Caco-2 (cell line): ENCODE measurements at regions not wholly inside any gene's neighbourhood (a gene's known extent, or its start where the extent isn't known, plus 50 kb on each side); places are given as distances from the start of the nearest gene placed in this dataset.

Source experiments
- BruUV-seq: library from RNA; stranded (reverse); fragments of 400-500 nt; replicated peaks from 2 replicates; lab custom pipeline; 2021; lab: Mats Ljungman, UMichigan
- CTCF ChIA-PET: fragments of 300-600 bp; sonication (Branson Sonifier 250); formaldehyde crosslinking; loops from one replicate; lab custom pipeline; 2022; ENCODE audit warnings: antibody characterized with exemption; lab: Charles Lee
- POLR2A ChIA-PET: fragments of 300-600 bp; sonication (Branson Sonifier 250); formaldehyde crosslinking; loops from one replicate; lab custom pipeline; 2022; ENCODE audit warnings: antibody characterized with exemption; lab: Charles Lee
- DNase-seq, 2 experiments: peaks; one replicate each; pipeline versions ENCODE4 v3.0.0 to v3.0.0-alpha.2; 2020 to 2022
- H3K27me3 ChIP-seq: replicated peaks from 2 replicates; pipeline ENCODE4 v1.6.0; 2011; ENCODE audit warnings: low read length; ENCODE audit not compliant: control insufficient read depth, insufficient read depth
- H3K36me3 ChIP-seq: 2 replicates; pipeline ENCODE4 v1.5.1; 2011; ENCODE audit warnings: low read length; ENCODE audit not compliant: control insufficient read depth, insufficient read depth
- H3K4me1 ChIP-seq: fragments of 250-450 bp; sonication (Bioruptor Pico); 2 replicates; pipeline ENCODE4 v1.5.1; 2020; ENCODE audit warnings: mild to moderate bottlenecking
- H3K4me3 ChIP-seq: 2 replicates; pipeline ENCODE4 v1.5.1; 2011; ENCODE audit warnings: low read depth, mild to moderate bottlenecking, control low read depth, low read length
- H3K9me3 ChIP-seq: fragments of 250-450 bp; sonication (Bioruptor Pico); 2 replicates; pipeline ENCODE4 v1.5.1; 2020; ENCODE audit warnings: mild to moderate bottlenecking, moderate library complexity
- H3K27ac Mint-ChIP-seq: one replicate; pipeline ENCODE4 v1.8.0; 2022; ENCODE audit warnings: mixed read lengths; ENCODE audit not compliant: unreplicated experiment
- H3K27me3 Mint-ChIP-seq: one replicate; pipeline ENCODE4 v1.8.0; 2022; ENCODE audit warnings: mixed read lengths; ENCODE audit not compliant: insufficient read depth, unreplicated experiment
- H3K36me3 Mint-ChIP-seq: one replicate; pipeline ENCODE4 v1.8.0; 2022; ENCODE audit warnings: mild to moderate bottlenecking, mixed read lengths; ENCODE audit not compliant: insufficient read depth, unreplicated experiment
- H3K4me1 Mint-ChIP-seq: one replicate; pipeline ENCODE4 v1.8.0; 2022; ENCODE audit warnings: low read depth, mixed read lengths; ENCODE audit not compliant: unreplicated experiment
- H3K4me3 Mint-ChIP-seq: one replicate; pipeline ENCODE4 v1.8.0; 2022; ENCODE audit warnings: mild to moderate bottlenecking, moderate library complexity, mixed read lengths; ENCODE audit not compliant: unreplicated experiment
- H3K9me3 Mint-ChIP-seq: one replicate; pipeline ENCODE4 v1.8.0; 2022; ENCODE audit warnings: mixed read lengths; ENCODE audit not compliant: unreplicated experiment
- intact Hi-C: fragments of 100-400 bp; cut with micrococcal nuclease; formaldehyde crosslinking; loops from one replicate; pipeline ENCODE4 v1.10.0; 2022; ENCODE audit not compliant: unreplicated experiment
- TF ChIP-seq, protein P1 (sequence below), 2 experiments: fragments of 200-600 bp in 1 of 2; IDR thresholded peaks; 1 replicate in 1 of 2; 2 replicates in 1 of 2; pipeline versions ENCODE4 v1.5.1 to v1.8.0; 2011 to 2022; ENCODE audit warnings: antibody characterized with exemption in 1 of 2, control low read depth in 1 of 2, inconsistent platforms in 1 of 2, low read depth in 1 of 2, low read length in 1 of 2, mild to moderate bottlenecking in 1 of 2, moderate library complexity in 1 of 2; ENCODE audit not compliant: insufficient read depth in 1 of 2, severe bottlenecking in 1 of 2, unreplicated experiment in 1 of 2

DNA sequence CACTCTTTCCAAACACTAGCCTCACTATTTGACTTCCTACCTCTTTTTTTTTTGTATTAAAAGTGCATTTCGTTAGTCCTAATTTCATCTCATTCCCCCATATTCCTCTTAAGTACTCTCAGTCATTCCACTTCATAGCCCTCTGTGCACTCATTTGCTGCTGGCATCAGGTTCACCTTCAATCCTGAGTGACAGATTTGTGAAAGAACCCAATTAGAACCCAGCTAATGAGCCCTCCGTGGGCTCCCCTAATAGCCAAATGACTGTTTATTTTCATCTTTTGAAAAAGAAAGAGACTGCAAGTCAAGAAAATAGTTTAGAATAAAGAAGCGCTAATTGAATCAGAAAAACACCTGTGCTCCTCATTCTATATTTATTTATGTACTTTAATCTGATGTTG is 512.1 kb upstream of the LRATD1 start:
- H3K36me3 ChIP-seq, result no peaks in the 10 kb centered on the region
- no peaks in the 10 kb centered on the region for H3K9me3 ChIP-seq
- Mint-ChIP-seq H3K9me3 (no peaks in the 10 kb centered on the region), H3K27me3 (peaks cover 2% of the 10 kb centered on the region), H3K36me3 (no peaks in the 10 kb centered on the region), H3K4me1 (no peaks in the 10 kb centered on the region), H3K4me3 (no peak overlapping the region), H3K27ac (no peak overlapping the region)
- no TSS peak for BruUV-seq
- POLR2A ChIA-PET, result no interaction called here
- DNase-seq, result no peak
- CTCF ChIA-PET, result no interaction called here
- TF ChIP-seq, protein P1, sequence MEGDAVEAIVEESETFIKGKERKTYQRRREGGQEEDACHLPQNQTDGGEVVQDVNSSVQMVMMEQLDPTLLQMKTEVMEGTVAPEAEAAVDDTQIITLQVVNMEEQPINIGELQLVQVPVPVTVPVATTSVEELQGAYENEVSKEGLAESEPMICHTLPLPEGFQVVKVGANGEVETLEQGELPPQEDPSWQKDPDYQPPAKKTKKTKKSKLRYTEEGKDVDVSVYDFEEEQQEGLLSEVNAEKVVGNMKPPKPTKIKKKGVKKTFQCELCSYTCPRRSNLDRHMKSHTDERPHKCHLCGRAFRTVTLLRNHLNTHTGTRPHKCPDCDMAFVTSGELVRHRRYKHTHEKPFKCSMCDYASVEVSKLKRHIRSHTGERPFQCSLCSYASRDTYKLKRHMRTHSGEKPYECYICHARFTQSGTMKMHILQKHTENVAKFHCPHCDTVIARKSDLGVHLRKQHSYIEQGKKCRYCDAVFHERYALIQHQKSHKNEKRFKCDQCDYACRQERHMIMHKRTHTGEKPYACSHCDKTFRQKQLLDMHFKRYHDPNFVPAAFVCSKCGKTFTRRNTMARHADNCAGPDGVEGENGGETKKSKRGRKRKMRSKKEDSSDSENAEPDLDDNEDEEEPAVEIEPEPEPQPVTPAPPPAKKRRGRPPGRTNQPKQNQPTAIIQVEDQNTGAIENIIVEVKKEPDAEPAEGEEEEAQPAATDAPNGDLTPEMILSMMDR (IDR thresholded peaks at IDR 0.05; ENCODE audit: insufficient read depth in 1 of 2, low read depth in 1 of 2, low read length in 1 of 2, severe bottlenecking in 1 of 2, unreplicated experiment in 1 of 2), result no peak
- no peaks in the 10 kb centered on the region for H3K27me3 ChIP-seq
- no peaks in the 10 kb centered on the region for H3K4me1 ChIP-seq
- intact Hi-C loops, result no loop called here
- H3K4me3 ChIP-seq, result no peak overlapping the region

DNA sequence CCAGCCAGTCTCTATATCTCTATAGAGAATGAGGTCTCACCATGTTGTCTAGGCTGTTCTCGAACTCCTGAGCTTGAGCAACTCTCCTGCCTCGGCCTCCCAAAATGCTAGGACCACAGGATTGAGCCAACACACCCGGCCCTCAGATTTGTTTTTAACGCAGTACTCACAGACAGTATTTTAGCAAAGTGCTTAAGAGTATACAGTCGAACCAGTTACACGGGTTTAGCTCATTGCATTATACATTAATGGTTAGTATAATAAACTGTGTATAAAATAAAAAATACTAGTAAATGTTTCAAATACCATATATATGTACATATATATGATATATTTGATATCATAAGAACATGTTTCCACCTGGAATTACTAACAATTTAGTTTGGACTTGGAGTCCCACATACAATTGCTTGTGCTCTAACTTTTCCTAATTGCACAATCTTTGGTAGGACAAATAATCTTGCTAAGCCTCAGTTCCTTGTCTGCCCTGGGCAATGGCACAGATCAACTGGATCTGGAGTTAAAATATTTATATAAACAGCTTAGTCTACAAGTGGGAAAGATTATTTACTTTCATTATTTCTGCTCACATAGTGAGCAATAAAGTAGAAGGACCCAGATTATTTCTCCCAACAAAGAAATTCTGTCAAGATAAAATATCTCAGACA is 508.9 kb upstream of the LRATD1 start:
- H3K4me1 ChIP-seq, result no peaks in the 10 kb centered on the region
- POLR2A ChIA-PET, result no interaction called here
- no peaks in the 10 kb centered on the region for H3K36me3 ChIP-seq
- H3K9me3 Mint-ChIP-seq, result peaks cover 14% of the 10 kb centered on the region
- no peaks in the 10 kb centered on the region for H3K36me3 Mint-ChIP-seq
- no TSS peak for BruUV-seq
- H3K27ac Mint-ChIP-seq, result no peak overlapping the region
- H3K27me3 Mint-ChIP-seq, result peaks cover 2% of the 10 kb centered on the region
- CTCF ChIA-PET, result no interaction called here
- intact Hi-C loops, result no loop called here
- H3K27me3 ChIP-seq, result no peaks in the 10 kb centered on the region
- no peak for DNase-seq
- no peak overlapping the region for H3K4me3 Mint-ChIP-seq
- H3K4me3 ChIP-seq, result no peak overlapping the region
- TF ChIP-seq, protein P1 (IDR thresholded peaks at IDR 0.05; ENCODE audit: insufficient read depth in 1 of 2, low read depth in 1 of 2, low read length in 1 of 2, severe bottlenecking in 1 of 2, unreplicated experiment in 1 of 2), result no peak
- H3K9me3 ChIP-seq, result no peaks in the 10 kb centered on the region
- no peaks in the 10 kb centered on the region for H3K4me1 Mint-ChIP-seq

DNA sequence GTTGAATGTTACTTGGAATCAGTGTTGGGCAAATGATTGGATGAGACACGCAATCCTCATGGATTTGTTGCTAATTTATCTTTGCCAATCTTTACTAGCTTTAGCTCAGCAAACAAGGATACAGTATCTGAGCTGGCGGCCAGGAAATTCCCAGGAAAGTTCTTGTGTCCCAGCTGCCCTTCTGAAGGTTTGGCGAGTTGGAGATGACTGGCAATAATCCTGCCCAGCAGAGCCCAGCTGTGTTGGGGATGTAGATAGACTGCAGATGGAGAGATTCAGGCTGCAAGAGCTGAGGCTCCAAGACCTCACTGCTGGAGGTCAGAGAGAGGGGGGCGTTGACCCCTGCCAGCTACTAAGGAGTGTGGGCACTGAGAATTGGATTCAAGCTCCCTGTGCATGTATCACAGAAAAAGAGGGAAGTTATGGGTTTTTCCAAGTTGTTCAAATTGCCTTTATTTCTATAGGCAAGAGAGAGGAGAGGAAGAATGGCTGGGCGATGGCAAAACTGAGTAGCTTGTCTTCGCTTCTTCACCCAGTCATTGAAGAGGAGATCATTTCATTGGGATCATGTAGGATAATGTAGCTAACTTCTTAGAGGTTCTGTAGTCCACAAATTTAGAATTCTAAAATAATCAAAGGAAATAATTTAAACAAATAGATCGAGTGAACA is 506.8 kb upstream of the LRATD1 start:
- Mint-ChIP-seq H3K4me1 (no peaks in the 10 kb centered on the region), H3K9me3 (peaks cover 14% of the 10 kb centered on the region), H3K36me3 (no peaks in the 10 kb centered on the region), H3K27me3 (peaks cover 2% of the 10 kb centered on the region), H3K4me3 (no peak overlapping the region), H3K27ac (peak overlapping the region; percentile 12)
- Histone ChIP-seq H3K36me3 (no peaks in the 10 kb centered on the region), H3K4me1 (no peaks in the 10 kb centered on the region), H3K9me3 (no peaks in the 10 kb centered on the region), H3K27me3 (no peaks in the 10 kb centered on the region), H3K4me3 (no peak overlapping the region)
- no peak for DNase-seq
- intact Hi-C loops, result no loop called here
- no TSS peak for BruUV-seq
- POLR2A ChIA-PET, result no interaction called here
- CTCF ChIA-PET, result no interaction called here
- TF ChIP-seq, protein P1 (IDR thresholded peaks at IDR 0.05; ENCODE audit: insufficient read depth in 1 of 2, low read depth in 1 of 2, low read length in 1 of 2, severe bottlenecking in 1 of 2, unreplicated experiment in 1 of 2), result no peak
